Skin epidermis (tissue), 12 donors: ENCODE measurements at regions not wholly inside any gene's neighbourhood (a gene's known extent, or its start where the extent isn't known, plus 50 kb on each side); places are given as distances from the start of the nearest gene placed in this dataset.

ENCODE experiments used
- H3K27ac ChIP-seq, 21 experiments: fragments of 200-600 bp; sonication (generic) in 11 of 21; one replicate each; pipeline ENCODE4 v1.5.0; 2020; ENCODE audit warnings: mild to moderate bottlenecking in 3 of 21, inconsistent platforms in 2 of 21, moderate library complexity in 2 of 21
- H3K4me3 ChIP-seq, 7 experiments: fragments of 200-600 bp; sonication (generic) in 2 of 7; one replicate each; pipeline ENCODE4 v1.5.0; 2020; ENCODE audit warnings: inconsistent platforms in 2 of 7, mild to moderate bottlenecking in 2 of 7, moderate library complexity in 1 of 7

GRCh38 chr5:9947944-9948343 lies 301.7 kb downstream of the ATPSCKMT start:
- Histone ChIP-seq H3K27ac (no peak overlapping the region), H3K4me3 (no peak overlapping the region)

GRCh38 chr5:9947225-9947714 lies 302.4 kb downstream of the ATPSCKMT start:
- no peak overlapping the region for H3K27ac ChIP-seq
- H3K4me3 ChIP-seq = no peak overlapping the region

- Histone ChIP-seq H3K4me3 (no peak overlapping the region), H3K27ac (no peak overlapping the region)
Observed at GRCh38 chr5:9932770-9933169, 302.6 kb upstream of the TAS2R1 start.

GRCh38 chr5:9930156-9930555 lies 300.0 kb upstream of the TAS2R1 start:
- Histone ChIP-seq H3K4me3 (no peak overlapping the region), H3K27ac (no peak overlapping the region)

GRCh38 chr5:9928326-9928725 lies 298.2 kb upstream of the TAS2R1 start:
- no peak overlapping the region for H3K4me3 ChIP-seq
- H3K27ac ChIP-seq = no peak overlapping the region

- H3K4me3 ChIP-seq = no peak overlapping the region
- H3K27ac ChIP-seq = no peak overlapping the region
Observed at GRCh38 chr5:9927521-9927997, 297.4 kb upstream of the TAS2R1 start.

GRCh38 chr5:9927106-9927505 lies 297.0 kb upstream of the TAS2R1 start:
- H3K4me3 ChIP-seq = no peak overlapping the region
- H3K27ac ChIP-seq = no peak overlapping the region

GRCh38 chr5:9924614-9925013 lies 294.5 kb upstream of the TAS2R1 start:
- Histone ChIP-seq H3K27ac (no peak overlapping the region), H3K4me3 (no peak overlapping the region)

- Histone ChIP-seq H3K4me3 (no peak overlapping the region), H3K27ac (no peak overlapping the region)
Observed at GRCh38 chr5:9922719-9923118, 292.6 kb upstream of the TAS2R1 start.

GRCh38 chr5:9920697-9921096 lies 290.5 kb upstream of the TAS2R1 start:
- H3K27ac ChIP-seq = no peak overlapping the region
- no peak overlapping the region for H3K4me3 ChIP-seq

GRCh38 chr5:9919306-9920030 lies 289.3 kb upstream of the TAS2R1 start:
- Histone ChIP-seq H3K27ac (no peak overlapping the region), H3K4me3 (no peak overlapping the region)

- Histone ChIP-seq H3K27ac (no peak overlapping the region), H3K4me3 (no peak overlapping the region)
Observed at GRCh38 chr5:9905661-9906060, 275.5 kb upstream of the TAS2R1 start.

- no peak overlapping the region for H3K4me3 ChIP-seq
- H3K27ac ChIP-seq = no peak overlapping the region
Observed at GRCh38 chr5:9903801-9904200, 273.6 kb upstream of the TAS2R1 start.

GRCh38 chr5:9898319-9898718 lies 268.2 kb upstream of the TAS2R1 start:
- Histone ChIP-seq H3K27ac (no peak overlapping the region), H3K4me3 (no peak overlapping the region)

- Histone ChIP-seq H3K4me3 (no peak overlapping the region), H3K27ac (no peak overlapping the region)
Observed at GRCh38 chr5:9895302-9895645, 265.1 kb upstream of the TAS2R1 start.

GRCh38 chr5:9894571-9895301 lies 264.6 kb upstream of the TAS2R1 start:
- Histone ChIP-seq H3K4me3 (no peak overlapping the region), H3K27ac (no peak overlapping the region)

- Histone ChIP-seq H3K4me3 (no peak overlapping the region), H3K27ac (no peak overlapping the region)
Observed at GRCh38 chr5:9892696-9893095, 262.5 kb upstream of the TAS2R1 start.

GRCh38 chr5:9889511-9889910 lies 259.4 kb upstream of the TAS2R1 start:
- H3K27ac ChIP-seq = no peak overlapping the region
- no peak overlapping the region for H3K4me3 ChIP-seq

GRCh38 chr5:9888501-9888901 lies 258.4 kb upstream of the TAS2R1 start:
- no peak overlapping the region for H3K4me3 ChIP-seq
- H3K27ac ChIP-seq = peak overlapping the region in 1 of 21 experiments; percentile 20

GRCh38 chr5:9885164-9885563 lies 255.0 kb upstream of the TAS2R1 start:
- H3K4me3 ChIP-seq = no peak overlapping the region
- no peak overlapping the region for H3K27ac ChIP-seq

- no peak overlapping the region for H3K27ac ChIP-seq
- no peak overlapping the region for H3K4me3 ChIP-seq
Observed at GRCh38 chr5:9878206-9878605, 248.1 kb upstream of the TAS2R1 start.
